H1 (cell line): ENCODE measurements at regions not wholly inside any gene's neighbourhood (a gene's known extent, or its start where the extent isn't known, plus 50 kb on each side); places are given as distances from the start of the nearest gene placed in this dataset.

Experiments used
- CHD7 ChIP-seq: fragments of 300-600 bp; sonication (generic); IDR thresholded peaks from 2 replicates; pipeline ENCODE4 v1.7.1; 2012; ENCODE audit warnings: low read length, moderate library complexity, mild to moderate bottlenecking, inconsistent platforms; ENCODE audit not compliant: insufficient replicate concordance
- POLR2A ChIP-seq, 2 experiments: IDR thresholded peaks; 1 replicate in 1 of 2; 2 replicates in 1 of 2; pipeline ENCODE4 v1.6.1; 2011; ENCODE audit warnings: low read depth in 2 of 2, low read length in 2 of 2, mild to moderate bottlenecking in 2 of 2; ENCODE audit errors: control extremely low read depth in 1 of 2

GRCh38 chr5:168142402-168142801, 149.0 kb upstream of the WWC1 start (continued):
- no peak for TF ChIP-seq CHD7
- TF ChIP-seq POLR2A (IDR thresholded peaks at IDR 0.05; ENCODE audit: control extremely low read depth in 1 of 2, low read depth in 2 of 2, low read length in 2 of 2), result no peak
- TF ChIP-seq, all 59 proteins: peak for 0
